K562 (cell line): ENCODE measurements at regions not wholly inside any gene's neighbourhood (a gene's known extent, or its start where the extent isn't known, plus 50 kb on each side); places are given as distances from the start of the nearest gene placed in this dataset.
A peak's percentile ranks its signal among the peaks of the same experiment; 100 is the strongest.

Source experiments
- CBX1 ChIP-seq: sonication (generic); IDR thresholded peaks from 2 replicates; pipeline ENCODE4 v1.6.1; 2016; ENCODE audit warnings: antibody characterized with exemption, low read depth, mild to moderate bottlenecking
- CEBPZ ChIP-seq: fragments of 150-350 bp; IDR thresholded peaks from 2 replicates; pipeline ENCODE4 v1.6.1; 2014; ENCODE audit warnings: low read depth, mild to moderate bottlenecking, low read length, borderline replicate concordance
- IFI16 ChIP-seq: fragments of 250-450 bp; sonication (Bioruptor Pico); IDR thresholded peaks from 2 replicates; pipeline ENCODE4 v2.1.2; 2022; ENCODE audit warnings: mild to moderate bottlenecking, inconsistent platforms
- SAP30 ChIP-seq: fragments of 200-600 bp; sonication (generic); IDR thresholded peaks from 2 replicates; pipeline ENCODE4 v1.6.1; 2012; ENCODE audit warnings: borderline replicate concordance, low read depth, mild to moderate bottlenecking, moderate library complexity, low read length, control low read depth, inconsistent platforms; ENCODE audit not compliant: insufficient read depth, poor library complexity, severe bottlenecking
- SMARCA4 ChIP-seq: fragments of 450-650 bp; IDR thresholded peaks from 2 replicates; pipeline ENCODE4 v1.6.1; 2016
- TSC22D4 ChIP-seq: fragments of 450-650 bp; IDR thresholded peaks from 2 replicates; pipeline ENCODE4 v1.6.1; 2016; ENCODE audit warnings: missing genetic modification characterization, missing biosample characterization, control low read depth
- ZNF121 ChIP-seq: sonication (generic); formaldehyde crosslinking; conservative IDR thresholded peaks from 2 replicates; pipeline ENCODE4 v1.8.0; 2022; ENCODE audit warnings: missing genetic modification reagents
- TF ChIP-seq, protein P1 (sequence below): fragments of 250-450 bp; sonication (Bioruptor Pico); IDR thresholded peaks from 2 replicates; pipeline ENCODE4 v1.4.0; 2020; ENCODE audit warnings: mild to moderate bottlenecking, moderate library complexity, borderline replicate concordance
- TF ChIP-seq, protein P2 (sequence below): IDR thresholded peaks from 2 replicates; pipeline ENCODE4 v1.6.1; 2011; ENCODE audit warnings: borderline replicate concordance, low read depth, mild to moderate bottlenecking, moderate library complexity, low read length; ENCODE audit not compliant: insufficient read depth, poor library complexity, severe bottlenecking

- TF ChIP-seq, protein P1, sequence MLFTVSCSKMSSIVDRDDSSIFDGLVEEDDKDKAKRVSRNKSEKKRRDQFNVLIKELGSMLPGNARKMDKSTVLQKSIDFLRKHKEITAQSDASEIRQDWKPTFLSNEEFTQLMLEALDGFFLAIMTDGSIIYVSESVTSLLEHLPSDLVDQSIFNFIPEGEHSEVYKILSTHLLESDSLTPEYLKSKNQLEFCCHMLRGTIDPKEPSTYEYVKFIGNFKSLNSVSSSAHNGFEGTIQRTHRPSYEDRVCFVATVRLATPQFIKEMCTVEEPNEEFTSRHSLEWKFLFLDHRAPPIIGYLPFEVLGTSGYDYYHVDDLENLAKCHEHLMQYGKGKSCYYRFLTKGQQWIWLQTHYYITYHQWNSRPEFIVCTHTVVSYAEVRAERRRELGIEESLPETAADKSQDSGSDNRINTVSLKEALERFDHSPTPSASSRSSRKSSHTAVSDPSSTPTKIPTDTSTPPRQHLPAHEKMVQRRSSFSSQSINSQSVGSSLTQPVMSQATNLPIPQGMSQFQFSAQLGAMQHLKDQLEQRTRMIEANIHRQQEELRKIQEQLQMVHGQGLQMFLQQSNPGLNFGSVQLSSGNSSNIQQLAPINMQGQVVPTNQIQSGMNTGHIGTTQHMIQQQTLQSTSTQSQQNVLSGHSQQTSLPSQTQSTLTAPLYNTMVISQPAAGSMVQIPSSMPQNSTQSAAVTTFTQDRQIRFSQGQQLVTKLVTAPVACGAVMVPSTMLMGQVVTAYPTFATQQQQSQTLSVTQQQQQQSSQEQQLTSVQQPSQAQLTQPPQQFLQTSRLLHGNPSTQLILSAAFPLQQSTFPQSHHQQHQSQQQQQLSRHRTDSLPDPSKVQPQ, result no peak
- TF ChIP-seq CBX1, result no peak
- peak; percentile 22; the same call in 1 of the 2 replicates for TF ChIP-seq ZNF121 (CRISPR knock-in tag)
- TF ChIP-seq, protein P2, sequence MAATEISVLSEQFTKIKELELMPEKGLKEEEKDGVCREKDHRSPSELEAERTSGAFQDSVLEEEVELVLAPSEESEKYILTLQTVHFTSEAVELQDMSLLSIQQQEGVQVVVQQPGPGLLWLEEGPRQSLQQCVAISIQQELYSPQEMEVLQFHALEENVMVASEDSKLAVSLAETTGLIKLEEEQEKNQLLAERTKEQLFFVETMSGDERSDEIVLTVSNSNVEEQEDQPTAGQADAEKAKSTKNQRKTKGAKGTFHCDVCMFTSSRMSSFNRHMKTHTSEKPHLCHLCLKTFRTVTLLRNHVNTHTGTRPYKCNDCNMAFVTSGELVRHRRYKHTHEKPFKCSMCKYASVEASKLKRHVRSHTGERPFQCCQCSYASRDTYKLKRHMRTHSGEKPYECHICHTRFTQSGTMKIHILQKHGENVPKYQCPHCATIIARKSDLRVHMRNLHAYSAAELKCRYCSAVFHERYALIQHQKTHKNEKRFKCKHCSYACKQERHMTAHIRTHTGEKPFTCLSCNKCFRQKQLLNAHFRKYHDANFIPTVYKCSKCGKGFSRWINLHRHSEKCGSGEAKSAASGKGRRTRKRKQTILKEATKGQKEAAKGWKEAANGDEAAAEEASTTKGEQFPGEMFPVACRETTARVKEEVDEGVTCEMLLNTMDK, result no peak
- TF ChIP-seq CEBPZ, result no peak
- TF ChIP-seq SAP30, result no peak
- TF ChIP-seq SMARCA4, result no peak
- TF ChIP-seq IFI16 (CRISPR knock-in tag), result no peak
- TF ChIP-seq TSC22D4 (tag), result no peak
These were observed 353.5 kb downstream of the ENC1 start (continued) for GRCh38 chr5:74286734-74287695.
